GM12872 (cell line): ENCODE measurements at regions not wholly inside any gene's neighbourhood (a gene's known extent, or its start where the extent isn't known, plus 50 kb on each side); places are given as distances from the start of the nearest gene placed in this dataset.

ENCODE experiments used
- TF ChIP-seq, protein P1 (sequence below): IDR thresholded peaks from 3 replicates; pipeline ENCODE4 v1.5.1; 2011; ENCODE audit warnings: low read depth, mild to moderate bottlenecking, low read length, moderate library complexity; ENCODE audit not compliant: insufficient read depth

DNA sequence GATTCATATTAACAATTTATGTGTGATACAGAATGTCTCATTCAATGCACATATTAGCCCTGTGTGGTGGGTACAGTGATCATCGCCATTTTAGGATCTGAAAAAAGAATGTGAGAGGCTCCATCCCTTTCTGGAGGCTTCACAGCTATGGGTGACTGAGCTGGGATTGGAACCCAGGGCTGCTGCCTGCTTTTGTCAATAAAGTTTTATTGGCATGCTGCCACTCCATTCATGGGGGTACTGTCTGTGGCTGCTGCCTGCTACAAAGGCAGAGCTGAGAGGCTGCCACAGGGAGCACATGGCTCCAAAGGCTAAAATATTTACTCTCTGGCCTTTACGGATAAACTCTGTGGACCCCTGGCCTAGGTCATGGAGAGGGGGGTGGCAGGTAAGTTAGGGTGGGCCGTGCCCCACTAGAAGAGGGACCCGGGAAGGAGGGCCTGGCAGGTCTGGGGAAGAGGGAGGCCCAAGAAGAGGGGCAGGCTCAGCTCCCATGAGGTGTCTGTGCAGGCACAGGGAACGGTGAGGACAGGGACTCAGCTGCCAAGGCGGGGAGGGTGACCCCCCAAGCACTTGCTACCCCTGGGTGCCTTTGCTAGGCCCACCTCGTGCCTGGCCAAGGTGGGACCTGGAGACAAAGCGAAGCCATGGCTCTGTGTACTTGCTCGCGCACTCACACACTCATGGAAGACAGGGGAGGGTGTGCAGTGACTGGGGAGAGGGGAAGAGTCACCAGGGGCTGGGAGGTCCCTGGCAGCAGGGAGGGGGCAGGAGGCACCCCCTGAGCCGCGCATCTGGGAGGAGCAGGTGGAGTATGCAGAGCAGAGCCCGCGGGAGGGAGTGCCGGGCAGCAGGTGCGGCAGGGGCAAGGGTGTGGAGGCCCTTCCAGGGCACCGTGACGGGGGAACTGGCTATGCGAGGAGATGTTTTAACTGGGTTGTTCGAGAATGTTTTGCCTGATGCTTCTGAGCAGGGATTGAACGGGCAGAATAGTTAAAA is 335.3 kb downstream of the CTTN start:
- TF ChIP-seq, protein P1, sequence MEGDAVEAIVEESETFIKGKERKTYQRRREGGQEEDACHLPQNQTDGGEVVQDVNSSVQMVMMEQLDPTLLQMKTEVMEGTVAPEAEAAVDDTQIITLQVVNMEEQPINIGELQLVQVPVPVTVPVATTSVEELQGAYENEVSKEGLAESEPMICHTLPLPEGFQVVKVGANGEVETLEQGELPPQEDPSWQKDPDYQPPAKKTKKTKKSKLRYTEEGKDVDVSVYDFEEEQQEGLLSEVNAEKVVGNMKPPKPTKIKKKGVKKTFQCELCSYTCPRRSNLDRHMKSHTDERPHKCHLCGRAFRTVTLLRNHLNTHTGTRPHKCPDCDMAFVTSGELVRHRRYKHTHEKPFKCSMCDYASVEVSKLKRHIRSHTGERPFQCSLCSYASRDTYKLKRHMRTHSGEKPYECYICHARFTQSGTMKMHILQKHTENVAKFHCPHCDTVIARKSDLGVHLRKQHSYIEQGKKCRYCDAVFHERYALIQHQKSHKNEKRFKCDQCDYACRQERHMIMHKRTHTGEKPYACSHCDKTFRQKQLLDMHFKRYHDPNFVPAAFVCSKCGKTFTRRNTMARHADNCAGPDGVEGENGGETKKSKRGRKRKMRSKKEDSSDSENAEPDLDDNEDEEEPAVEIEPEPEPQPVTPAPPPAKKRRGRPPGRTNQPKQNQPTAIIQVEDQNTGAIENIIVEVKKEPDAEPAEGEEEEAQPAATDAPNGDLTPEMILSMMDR, result no peak

DNA sequence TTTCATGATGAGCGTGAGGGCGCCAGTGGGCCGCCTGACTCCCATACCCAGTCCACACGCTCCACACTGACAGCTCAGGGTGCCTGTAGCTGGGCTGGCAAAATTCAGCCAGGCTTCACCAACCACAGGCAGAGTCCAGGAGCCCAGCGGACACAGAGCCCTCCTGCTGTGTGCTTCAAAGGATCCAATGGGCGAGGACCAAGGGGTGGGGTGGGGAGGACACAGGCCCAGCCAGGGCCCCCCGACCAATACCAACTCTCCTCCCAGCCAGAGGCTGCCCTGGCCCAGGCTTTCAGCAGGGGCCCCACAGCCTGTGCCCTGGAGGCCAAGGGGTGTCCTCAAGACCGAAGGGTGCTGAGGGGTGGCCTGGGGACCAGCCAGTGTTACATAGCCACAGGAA is 336.1 kb downstream of the CTTN start:
- TF ChIP-seq, protein P1, result no peak

DNA sequence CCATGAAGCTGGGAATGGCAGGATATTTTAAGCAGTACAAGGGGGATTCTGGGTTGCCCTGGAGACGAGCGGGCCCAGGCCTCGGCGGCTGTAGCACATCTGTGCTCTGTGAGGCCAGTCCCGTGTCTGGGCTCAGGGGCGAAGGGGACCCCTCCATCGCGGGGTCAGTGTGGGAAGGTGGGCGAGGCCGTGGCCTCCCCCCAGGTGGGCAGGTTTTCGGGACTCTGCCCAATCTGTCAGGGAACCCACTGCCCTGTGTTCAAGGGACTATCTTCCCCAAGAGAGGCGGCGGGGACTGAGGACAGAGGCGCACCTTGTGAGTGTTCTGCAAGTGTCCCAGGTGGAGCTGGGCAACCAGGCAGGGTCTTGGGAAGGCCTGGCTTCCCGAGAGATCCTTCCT is 336.6 kb downstream of the CTTN start:
- TF ChIP-seq, protein P1, result no peak

DNA sequence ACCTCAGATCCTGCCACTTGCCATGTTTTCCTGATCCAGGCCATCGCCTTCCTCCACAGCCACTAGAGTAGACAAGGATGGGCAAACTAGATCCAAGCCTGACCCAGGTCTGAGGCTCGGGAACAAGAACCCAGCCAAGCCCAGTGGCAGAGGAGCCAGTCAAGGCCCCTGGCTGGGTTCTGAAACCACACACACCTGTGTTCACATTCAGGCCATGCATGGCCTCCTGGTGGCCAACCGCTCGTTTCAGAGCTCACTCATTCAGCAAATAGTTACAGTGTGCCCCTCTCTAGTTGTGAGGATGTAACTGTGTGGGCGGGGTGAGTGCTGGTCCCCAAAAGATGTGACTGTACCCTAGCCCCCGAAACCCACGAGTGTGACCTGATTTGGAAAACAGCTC is 337.6 kb downstream of the CTTN start:
- TF ChIP-seq, protein P1, result no peak

DNA sequence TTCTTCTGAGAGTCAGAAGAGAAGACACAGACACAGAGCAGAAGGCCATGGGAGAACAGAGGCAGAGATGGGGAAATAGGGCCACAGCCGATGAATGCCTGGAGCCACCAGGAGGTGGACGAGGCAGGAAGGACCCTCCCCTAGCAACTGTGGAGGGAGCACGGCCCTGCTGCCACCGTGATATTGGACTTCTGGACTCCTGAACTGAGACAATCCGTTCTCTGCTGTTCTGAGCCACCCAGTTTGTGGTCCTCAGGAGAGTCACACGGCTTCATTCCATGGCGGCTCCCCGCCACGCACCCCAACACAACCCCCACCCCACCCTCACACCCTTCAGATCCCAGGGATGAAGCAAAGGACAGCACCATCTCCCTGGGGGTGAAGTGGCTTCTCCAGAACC is 338.1 kb downstream of the CTTN start:
- TF ChIP-seq, protein P1, result no peak

DNA sequence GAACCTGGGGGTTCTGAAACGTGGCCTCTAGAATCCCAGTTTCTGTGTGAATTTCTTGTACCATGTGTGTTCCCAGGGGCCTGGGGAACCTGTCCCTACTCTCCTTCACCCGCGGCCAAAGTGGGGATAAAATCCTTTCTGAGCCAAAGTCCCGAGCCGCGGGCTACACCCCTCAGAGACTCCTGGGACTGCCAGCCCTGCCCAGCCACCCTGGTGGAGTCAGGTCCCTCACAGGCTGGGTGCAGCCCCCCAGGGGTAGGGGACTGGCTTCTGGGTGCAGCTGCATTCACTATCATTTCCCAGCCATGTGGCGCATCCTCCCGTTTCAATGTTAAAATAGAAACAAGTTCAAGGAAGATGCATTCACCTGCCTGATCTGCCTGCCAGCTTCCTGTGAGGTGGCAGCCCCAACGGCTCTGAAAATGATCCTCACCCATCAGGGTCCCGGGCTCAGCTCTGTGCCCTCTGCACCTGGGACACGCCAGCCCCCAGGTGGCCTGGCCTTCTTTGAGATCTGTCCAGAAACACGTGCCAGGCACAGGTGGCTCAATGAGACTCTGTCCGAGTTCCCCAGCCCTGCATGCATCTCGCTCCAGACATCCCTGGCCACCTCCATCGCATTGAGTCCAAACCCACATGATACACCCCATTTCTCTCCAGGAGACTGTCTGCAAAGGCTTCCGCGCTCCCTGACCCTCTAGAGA is 338.8 kb downstream of the CTTN start:
- TF ChIP-seq, protein P1, result no peak

DNA sequence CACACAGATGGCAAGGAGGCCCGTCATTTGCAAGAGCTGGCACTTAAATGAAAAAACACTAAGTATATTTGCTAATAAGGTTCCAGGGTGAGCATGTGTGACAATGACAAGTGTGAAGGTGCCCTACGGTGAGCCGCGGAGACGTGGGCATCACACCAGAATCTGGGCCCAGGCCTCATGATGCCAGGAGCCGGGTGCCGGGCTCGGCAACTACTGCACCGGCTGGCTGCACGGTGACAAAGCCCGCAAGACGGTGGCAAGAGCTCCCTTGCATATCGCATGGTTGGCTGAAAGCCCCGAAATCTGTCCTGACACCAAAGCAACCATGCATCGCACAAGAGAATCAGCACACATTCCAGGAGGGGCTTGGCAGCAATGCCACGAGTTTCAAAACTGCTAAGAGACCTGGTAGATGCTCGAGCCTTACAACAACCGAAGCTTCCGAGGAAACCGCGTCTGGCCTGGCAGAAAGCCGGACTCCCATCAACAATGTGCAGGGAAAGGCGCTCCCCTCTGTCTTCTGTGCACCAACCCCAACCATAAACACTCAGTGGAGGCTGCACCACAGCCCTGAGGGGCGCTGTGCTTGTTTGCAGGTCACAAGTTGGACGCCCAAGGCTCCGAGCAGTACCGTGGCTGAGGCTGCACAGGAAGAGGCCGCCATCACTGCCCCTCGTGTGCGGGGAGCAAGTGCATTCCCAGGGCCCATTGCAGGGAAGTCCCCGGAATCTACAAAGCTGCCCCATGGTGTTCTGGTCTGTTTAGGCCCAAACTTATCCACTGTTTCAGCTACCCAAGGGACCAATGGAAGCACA is 339.7 kb downstream of the CTTN start:
- TF ChIP-seq, protein P1, result no peak
